GM12878 (cell line): ENCODE measurements at regions not wholly inside any gene's neighbourhood (a gene's known extent, or its start where the extent isn't known, plus 50 kb on each side); places are given as distances from the start of the nearest gene placed in this dataset.

ENCODE experiments used
- ATF3 ChIP-seq: IDR thresholded peaks from 2 replicates; pipeline ENCODE4 v1.6.1; 2011; ENCODE audit warnings: low read depth, mild to moderate bottlenecking, low read length, moderate library complexity, borderline replicate concordance; ENCODE audit errors: extremely low read depth
- CUX1 ChIP-seq: IDR thresholded peaks from 2 replicates; pipeline ENCODE4 v1.6.1; 2012; ENCODE audit warnings: improper control_type of control experiment, low read depth, low read length; ENCODE audit not compliant: insufficient replicate concordance
- FOXM1 ChIP-seq: IDR thresholded peaks from 2 replicates; pipeline ENCODE4 v1.6.1; 2012; ENCODE audit warnings: low read depth, mild to moderate bottlenecking, inconsistent platforms, low read length, moderate library complexity
- KDM1A ChIP-seq: fragments of 200-600 bp; sonication (generic); IDR thresholded peaks from 2 replicates; pipeline ENCODE4 v1.6.1; 2016; ENCODE audit warnings: borderline replicate concordance
- MAX ChIP-seq: IDR thresholded peaks from 2 replicates; pipeline ENCODE4 v1.6.1; 2012; ENCODE audit warnings: low read depth, low read length, improper control_type of control experiment
- MTA2 ChIP-seq: fragments of 450-650 bp; IDR thresholded peaks from 2 replicates; pipeline ENCODE4 v1.6.1; 2016; ENCODE audit warnings: low read depth, mild to moderate bottlenecking, moderate library complexity
- NR2F1 ChIP-seq: fragments of 450-650 bp; conservative IDR thresholded peaks from 2 replicates; pipeline ENCODE4 v1.6.1; 2017; ENCODE audit warnings: mild to moderate bottlenecking
- PML ChIP-seq: IDR thresholded peaks from 2 replicates; pipeline ENCODE4 v1.6.1; 2012; ENCODE audit warnings: low read length, inconsistent platforms
- PRDM15 ChIP-seq: fragments of 450-650 bp; formaldehyde crosslinking; IDR thresholded peaks from 2 replicates; pipeline ENCODE4 v1.4.0; 2020; ENCODE audit warnings: mild to moderate bottlenecking, moderate library complexity
- RCOR1 ChIP-seq: conservative IDR thresholded peaks from 2 replicates; pipeline ENCODE4 v1.6.1; 2012; ENCODE audit warnings: low read depth, low read length, improper control_type of control experiment
- STAT3 ChIP-seq: IDR thresholded peaks from 2 replicates; pipeline ENCODE4 v1.6.1; 2011; ENCODE audit warnings: low read depth, low read length, improper control_type of control experiment
- ZNF274 ChIP-seq: IDR thresholded peaks from one replicate; pipeline ENCODE4 v1.8.0; 2011; ENCODE audit not compliant: insufficient read length, insufficient read depth
- TF ChIP-seq, protein P1 (sequence below): fragments of 150-350 bp; IDR thresholded peaks from 2 replicates; pipeline ENCODE4 v1.6.1; 2016; ENCODE audit warnings: low read depth, low read length

DNA sequence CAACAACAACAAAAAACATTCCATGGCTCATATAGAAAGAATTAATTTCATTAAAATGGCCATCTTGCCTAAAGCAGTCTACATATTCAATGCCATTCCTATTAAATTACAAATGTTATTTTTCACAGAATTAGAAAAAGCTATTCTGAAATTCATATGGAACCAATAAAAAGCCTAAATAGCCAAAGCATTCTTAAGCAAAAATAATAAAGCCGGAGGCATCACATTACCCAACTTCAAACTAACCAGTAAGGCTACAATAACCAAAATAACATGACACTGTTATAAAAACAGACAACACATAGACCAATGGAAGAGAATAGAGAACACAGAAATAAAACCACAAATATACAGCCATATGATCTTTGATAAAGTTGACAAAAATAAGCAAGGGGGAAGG lies 330.4 kb downstream of the KIF20B start (continued):
- no peak for TF ChIP-seq CUX1
- no peak for TF ChIP-seq PML
- no peak for TF ChIP-seq MAX
- TF ChIP-seq NR2F1: no peak
- no peak for TF ChIP-seq MTA2
- TF ChIP-seq PRDM15 (CRISPR knock-in tag): no peak
- TF ChIP-seq STAT3: no peak
- no peak for TF ChIP-seq ZNF274
- TF ChIP-seq, protein P1, sequence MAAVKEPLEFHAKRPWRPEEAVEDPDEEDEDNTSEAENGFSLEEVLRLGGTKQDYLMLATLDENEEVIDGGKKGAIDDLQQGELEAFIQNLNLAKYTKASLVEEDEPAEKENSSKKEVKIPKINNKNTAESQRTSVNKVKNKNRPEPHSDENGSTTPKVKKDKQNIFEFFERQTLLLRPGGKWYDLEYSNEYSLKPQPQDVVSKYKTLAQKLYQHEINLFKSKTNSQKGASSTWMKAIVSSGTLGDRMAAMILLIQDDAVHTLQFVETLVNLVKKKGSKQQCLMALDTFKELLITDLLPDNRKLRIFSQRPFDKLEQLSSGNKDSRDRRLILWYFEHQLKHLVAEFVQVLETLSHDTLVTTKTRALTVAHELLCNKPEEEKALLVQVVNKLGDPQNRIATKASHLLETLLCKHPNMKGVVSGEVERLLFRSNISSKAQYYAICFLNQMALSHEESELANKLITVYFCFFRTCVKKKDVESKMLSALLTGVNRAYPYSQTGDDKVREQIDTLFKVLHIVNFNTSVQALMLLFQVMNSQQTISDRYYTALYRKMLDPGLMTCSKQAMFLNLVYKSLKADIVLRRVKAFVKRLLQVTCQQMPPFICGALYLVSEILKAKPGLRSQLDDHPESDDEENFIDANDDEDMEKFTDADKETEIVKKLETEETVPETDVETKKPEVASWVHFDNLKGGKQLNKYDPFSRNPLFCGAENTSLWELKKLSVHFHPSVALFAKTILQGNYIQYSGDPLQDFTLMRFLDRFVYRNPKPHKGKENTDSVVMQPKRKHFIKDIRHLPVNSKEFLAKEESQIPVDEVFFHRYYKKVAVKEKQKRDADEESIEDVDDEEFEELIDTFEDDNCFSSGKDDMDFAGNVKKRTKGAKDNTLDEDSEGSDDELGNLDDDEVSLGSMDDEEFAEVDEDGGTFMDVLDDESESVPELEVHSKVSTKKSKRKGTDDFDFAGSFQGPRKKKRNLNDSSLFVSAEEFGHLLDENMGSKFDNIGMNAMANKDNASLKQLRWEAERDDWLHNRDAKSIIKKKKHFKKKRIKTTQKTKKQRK: no peak
- TF ChIP-seq KDM1A: no peak
- TF ChIP-seq ATF3: no peak
- no peak for TF ChIP-seq FOXM1
- TF ChIP-seq RCOR1: no peak
